ENCODE measurements at regions not wholly inside any gene's neighbourhood (a gene's known extent, or its start where the extent isn't known, plus 50 kb on each side); places are given as distances from the start of the nearest gene placed in this dataset.

GRCh38 chr17:53950207-53950857 lies 127.6 kb downstream of the KIF2B start:
- CTCF ChIA-PET, result no interaction called here
- H3K4ac ChIP-seq (ENCODE audit: low read depth, low read length), result no peak overlapping the region
- H4K91ac ChIP-seq (ENCODE audit: insufficient read depth, low read depth, low read length), result no peak overlapping the region
- H3K27me3 ChIP-seq (ENCODE audit: control insufficient read depth, insufficient read depth, low read length), result no peaks in the 10 kb centered on the region
- H3K9me1 ChIP-seq (ENCODE audit: insufficient read depth, low read length), result no peaks in the 10 kb centered on the region
- H3K14ac ChIP-seq (replicated peaks; ENCODE audit: low read depth, low read length), result no peak overlapping the region
- H2BK20ac ChIP-seq (ENCODE audit: low read depth, low read length), result no peak overlapping the region
- no peak overlapping the region for H2AK5ac ChIP-seq (ENCODE audit: low read depth, low read length)
- POLR2A ChIA-PET (ENCODE audit: unreplicated experiment), result no interaction called here
- no peak overlapping the region for H2BK5ac ChIP-seq (ENCODE audit: low read depth, low read length, poor library complexity, severe bottlenecking)
- no peak overlapping the region for H3K23ac ChIP-seq (ENCODE audit: low read depth, low read length)
- in situ Hi-C loops (cut with MboI; ENCODE audit: low sequenced_read_pairs), result no loop called here
- H3K27ac ChIP-seq (ENCODE audit: insufficient read depth, low read length), result no peak overlapping the region
- no peak overlapping the region for H4K8ac ChIP-seq (ENCODE audit: low read depth in 2 of 2, low read length in 2 of 2)
- 81% methylated on average over 2 of the region's 5 CpGs; no CpG with 5 or more reads in 1 of the 2 experiments for WGBS, 2 experiments (ENCODE audit: extremely low coverage in 2 of 2, insufficient read length in 1 of 2)
- no peak overlapping the region for H2AK9ac ChIP-seq (replicated peaks; ENCODE audit: low read depth, low read length, poor library complexity)
- H3K36me3 ChIP-seq (ENCODE audit: control insufficient read depth, insufficient read depth, low read length), result no peaks in the 10 kb centered on the region
- no peak overlapping the region for H3K56ac ChIP-seq (ENCODE audit: extremely low read depth, insufficient read depth, low read length)
- no peak overlapping the region for H3K4me3 ChIP-seq (ENCODE audit: insufficient read depth, low read depth, low read length)
- no peak for DNase-seq
- no peak overlapping the region for H2BK120ac ChIP-seq (ENCODE audit: low read depth, low read length)
- no peak overlapping the region for H2BK15ac ChIP-seq (ENCODE audit: low read depth, low read length)
- ATAC-seq (ENCODE audit: low read depth), result no peak
- H3K4me1 ChIP-seq (ENCODE audit: control insufficient read depth, insufficient read depth, low read length), result no peaks in the 10 kb centered on the region
- no peak for TF ChIP-seq CEBPB (IDR thresholded peaks at IDR 0.05; ENCODE audit: low read depth, low read length)
- TF ChIP-seq POLR2A (IDR thresholded peaks at IDR 0.05; ENCODE audit: low read depth, low read length), result no peak
- TF ChIP-seq RFX5 (IDR thresholded peaks at IDR 0.05; ENCODE audit: low read depth, low read length), result no peak
- TF ChIP-seq CHD1 (IDR thresholded peaks at IDR 0.05; ENCODE audit: low read depth, low read length), result no peak
- no peak for TF ChIP-seq RCOR1 (IDR thresholded peaks at IDR 0.05; ENCODE audit: insufficient replicate concordance, low read length)
- no peak for TF ChIP-seq MAFK (IDR thresholded peaks at IDR 0.05; ENCODE audit: low read depth, low read length)
- no peak for TF ChIP-seq NFE2L2 (IDR thresholded peaks at IDR 0.05; ENCODE audit: low read depth, low read length)
- no peak overlapping the region for H2AFZ ChIP-seq (replicated peaks; ENCODE audit: low read length, poor library complexity)
- no TSS peak for BruUV-seq (replicated peaks)
- H3K4me2 ChIP-seq (ENCODE audit: low read depth, low read length), result no peak overlapping the region
- no peaks in the 10 kb centered on the region for H4K20me1 ChIP-seq (ENCODE audit: insufficient read depth, low read length)
- dilution Hi-C loops (cut with HindIII; ENCODE audit: low sequenced_read_pairs, unreplicated experiment), result no loop called here
- no peaks in the 10 kb centered on the region for H3K79me1 ChIP-seq (ENCODE audit: low read depth in 1 of 2, low read length in 2 of 2)
- no peak overlapping the region for H4K5ac ChIP-seq (ENCODE audit: low read depth, low read length)
- peaks cover 15% of the 10 kb centered on the region for H3K9me3 ChIP-seq (ENCODE audit: control insufficient read depth, insufficient read depth, low read length)
- no peak overlapping the region for H3K18ac ChIP-seq (ENCODE audit: low read depth, low read length)
- intact Hi-C loops (cut with micrococcal nuclease), result no loop called here
- H3K9ac ChIP-seq (ENCODE audit: low read depth, low read length), result no peak overlapping the region

Measured in IMR-90 (cell line).